ENCODE measurements at regions not wholly inside any gene's neighbourhood (a gene's known extent, or its start where the extent isn't known, plus 50 kb on each side); places are given as distances from the start of the nearest gene placed in this dataset.

DNA sequence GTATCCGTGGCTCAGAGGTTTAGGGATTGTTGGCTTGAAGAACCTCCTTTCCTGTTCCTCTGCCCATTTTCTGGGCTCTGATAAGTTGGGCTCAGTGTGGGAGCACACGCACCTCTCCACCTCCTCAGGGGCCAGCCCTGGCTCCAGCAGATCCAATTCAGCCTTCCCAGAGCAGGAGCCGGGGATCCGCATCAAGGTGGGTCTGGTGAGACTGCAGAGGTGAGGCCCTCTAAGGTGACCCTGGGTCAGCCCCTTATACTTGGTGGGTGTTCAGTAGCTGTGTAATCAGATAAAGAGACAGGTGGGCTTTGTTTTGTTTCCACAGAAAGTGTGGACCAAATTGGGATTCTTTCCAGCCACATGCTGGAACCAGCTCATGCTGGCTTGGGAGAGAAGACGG, 1466.0 kb downstream of the TBC1D22A start:
- TF ChIP-seq, protein P1, sequence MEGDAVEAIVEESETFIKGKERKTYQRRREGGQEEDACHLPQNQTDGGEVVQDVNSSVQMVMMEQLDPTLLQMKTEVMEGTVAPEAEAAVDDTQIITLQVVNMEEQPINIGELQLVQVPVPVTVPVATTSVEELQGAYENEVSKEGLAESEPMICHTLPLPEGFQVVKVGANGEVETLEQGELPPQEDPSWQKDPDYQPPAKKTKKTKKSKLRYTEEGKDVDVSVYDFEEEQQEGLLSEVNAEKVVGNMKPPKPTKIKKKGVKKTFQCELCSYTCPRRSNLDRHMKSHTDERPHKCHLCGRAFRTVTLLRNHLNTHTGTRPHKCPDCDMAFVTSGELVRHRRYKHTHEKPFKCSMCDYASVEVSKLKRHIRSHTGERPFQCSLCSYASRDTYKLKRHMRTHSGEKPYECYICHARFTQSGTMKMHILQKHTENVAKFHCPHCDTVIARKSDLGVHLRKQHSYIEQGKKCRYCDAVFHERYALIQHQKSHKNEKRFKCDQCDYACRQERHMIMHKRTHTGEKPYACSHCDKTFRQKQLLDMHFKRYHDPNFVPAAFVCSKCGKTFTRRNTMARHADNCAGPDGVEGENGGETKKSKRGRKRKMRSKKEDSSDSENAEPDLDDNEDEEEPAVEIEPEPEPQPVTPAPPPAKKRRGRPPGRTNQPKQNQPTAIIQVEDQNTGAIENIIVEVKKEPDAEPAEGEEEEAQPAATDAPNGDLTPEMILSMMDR (IDR thresholded peaks at IDR 0.05 in 2 of 3, conservative IDR thresholded peaks at IDR 0.05 in 1 of 3; ENCODE audit: borderline replicate concordance in 1 of 3, insufficient read depth in 1 of 3, low read depth in 2 of 3, low read length in 2 of 3) = no peak
- TF ChIP-seq CBX3 (IDR thresholded peaks at IDR 0.05; ENCODE audit: low read depth) (no peak), POLR2A (IDR thresholded peaks at IDR 0.05; ENCODE audit: borderline replicate concordance, extremely low read depth, insufficient read depth, insufficient read length) (no peak), JUND (IDR thresholded peaks at IDR 0.05) (no peak), TCF7L2 (IDR thresholded peaks at IDR 0.05; ENCODE audit: borderline replicate concordance, extremely low read depth, insufficient read depth, insufficient read length) (no peak), ZNF274 (IDR thresholded peaks at IDR 0.05; ENCODE audit: low read depth, low read length) (no peak)
